A549 (cell line): ENCODE measurements at regions not wholly inside any gene's neighbourhood (a gene's known extent, or its start where the extent isn't known, plus 50 kb on each side); places are given as distances from the start of the nearest gene placed in this dataset.

ENCODE experiments used
- ATAC-seq, 2 experiments: fragments of 200-7000 bp in 1 of 2; fragments of >200 bp in 1 of 2; cut with Nextera tagmentation in 1 of 2; cut with Tn5 transposase in 1 of 2; 3 replicates each; pipeline versions ENCODE4 v1.8.0 to v1.9.1; 2018 to 2020; ENCODE audit warnings: mild to moderate bottlenecking in 1 of 2, moderate library complexity in 1 of 2
- CTCF ChIA-PET: fragments of 300-600 bp; sonication (Branson Sonifier 250); formaldehyde crosslinking; extraction: SDS; loops from one replicate; lab custom pipeline; 2021; ENCODE audit warnings: antibody characterized with exemption, inconsistent platforms; lab: Yijun Ruan, JAX
- POLR2A ChIA-PET: fragments of 350-600 bp; formaldehyde crosslinking; extraction: SDS; loops from one replicate; lab custom pipeline; 2021; ENCODE audit warnings: antibody characterized with exemption, inconsistent platforms; lab: Yijun Ruan, JAX
- DNase-seq, 2 experiments: peaks; one replicate each; pipeline versions ENCODE4 v3.0.0 to v3.0.0-alpha.2; 2011 to 2016; ENCODE audit warnings: low read depth in 1 of 2, low spot score in 1 of 2
- FAIRE-seq: peaks from 2 replicates; lab custom pipeline; 2011; peaks lifted over from hg19 to GRCh38; lab: Jason Lieb, UNC
- H3K27ac ChIP-seq, 2 experiments: fragments of >200 bp; sonication (Bioruptor Twin); formaldehyde crosslinking; 3 replicates each; pipeline ENCODE4 v1.5.1; 2016 to 2017
- H3K4me1 ChIP-seq: fragments of >200 bp; sonication (Bioruptor Twin); formaldehyde crosslinking; 3 replicates; pipeline ENCODE4 v1.6.1; 2016
- H3K4me2 ChIP-seq: fragments of >200 bp; sonication (Bioruptor Twin); formaldehyde crosslinking; 3 replicates; pipeline ENCODE4 v1.6.1; 2016
- H3K4me3 ChIP-seq: fragments of >200 bp; sonication (Bioruptor Twin); formaldehyde crosslinking; 3 replicates; pipeline ENCODE4 v1.5.1; 2016
- H3K9me3 ChIP-seq: fragments of >200 bp; sonication (Bioruptor Twin); formaldehyde crosslinking; 3 replicates; pipeline ENCODE4 v1.6.1; 2016
- CBX2 ChIP-seq: fragments of 200-600 bp; sonication (generic); IDR thresholded peaks from 2 replicates; pipeline ENCODE4 v1.6.1; 2016; ENCODE audit warnings: low read depth, mild to moderate bottlenecking, borderline replicate concordance
- CHD4 ChIP-seq: fragments of 200-600 bp; sonication (generic); IDR thresholded peaks from 2 replicates; pipeline ENCODE4 v1.6.1; 2016; ENCODE audit warnings: antibody characterized with exemption, mild to moderate bottlenecking, borderline replicate concordance
- FOSB ChIP-seq: fragments of 250-450 bp; sonication (Bioruptor Pico); IDR thresholded peaks from 2 replicates; pipeline ENCODE4 v1.5.0; 2020; ENCODE audit warnings: mild to moderate bottlenecking, moderate library complexity
- FOSL2 ChIP-seq, 2 experiments: fragments of 450-650 bp in 1 of 2; fragments of >200 bp in 1 of 2; sonication (Bioruptor Twin) in 1 of 2; formaldehyde crosslinking; IDR thresholded peaks; 2 replicates each; pipeline versions ENCODE4 v1.5.0 to v1.6.1; 2016 to 2020; ENCODE audit warnings: mild to moderate bottlenecking in 1 of 2, moderate library complexity in 1 of 2
- GATA3 ChIP-seq: IDR thresholded peaks from 2 replicates; pipeline ENCODE4 v1.6.1; 2012; ENCODE audit warnings: borderline replicate concordance
- HDAC2 ChIP-seq: fragments of 200-600 bp; sonication (generic); IDR thresholded peaks from 2 replicates; pipeline ENCODE4 v1.6.1; 2016
- HMGXB4 ChIP-seq: fragments of 250-450 bp; sonication (Bioruptor Pico); IDR thresholded peaks from 2 replicates; pipeline ENCODE4 v1.5.0; 2021; ENCODE audit warnings: mild to moderate bottlenecking, moderate library complexity, borderline replicate concordance
- HOXB13 ChIP-seq: fragments of 250-450 bp; sonication (Bioruptor Pico); IDR thresholded peaks from 2 replicates; pipeline ENCODE4 v1.5.0; 2020; ENCODE audit warnings: low read depth, mild to moderate bottlenecking, moderate library complexity
- HOXB5 ChIP-seq: fragments of 250-450 bp; sonication (Bioruptor Pico); IDR thresholded peaks from 2 replicates; pipeline ENCODE4 v1.5.0; 2020; ENCODE audit warnings: mild to moderate bottlenecking, moderate library complexity
- JUN ChIP-seq, 2 experiments: fragments of >200 bp; sonication (Bioruptor Twin); formaldehyde crosslinking; IDR thresholded peaks; 2 replicates in 1 of 2; 3 replicates in 1 of 2; pipeline ENCODE4 v1.6.1; 2016 to 2017
- JUNB ChIP-seq: fragments of >200 bp; sonication (Bioruptor Twin); formaldehyde crosslinking; IDR thresholded peaks from 2 replicates; pipeline ENCODE4 v1.6.1; 2016
- KDM5A ChIP-seq: fragments of 200-600 bp; sonication (generic); IDR thresholded peaks from 2 replicates; pipeline ENCODE4 v1.6.1; 2016; ENCODE audit warnings: antibody characterized with exemption, mild to moderate bottlenecking
- MAFK ChIP-seq: fragments of 450-650 bp; IDR thresholded peaks from 2 replicates; pipeline ENCODE4 v1.6.1; 2014; ENCODE audit not compliant: partially characterized antibody
- NR3C1 ChIP-seq: fragments of >200 bp; sonication (Bioruptor Twin); formaldehyde crosslinking; IDR thresholded peaks from 3 replicates; pipeline ENCODE4 v1.6.1; 2017
- POLR2A ChIP-seq: IDR thresholded peaks from 2 replicates; pipeline ENCODE4 v1.6.1; 2012; ENCODE audit warnings: mild to moderate bottlenecking, low read length
- RARB ChIP-seq: fragments of 250-450 bp; sonication (Bioruptor Pico); IDR thresholded peaks from 2 replicates; pipeline ENCODE4 v1.8.0; 2021; ENCODE audit warnings: mild to moderate bottlenecking, moderate library complexity
- RCOR1 ChIP-seq: fragments of 150-350 bp; IDR thresholded peaks from 2 replicates; pipeline ENCODE4 v1.6.1; 2014; ENCODE audit warnings: antibody characterized with exemption, low read length, low read depth
- RFX5 ChIP-seq: fragments of 450-650 bp; IDR thresholded peaks from 2 replicates; pipeline ENCODE4 v1.7.1; 2014; ENCODE audit warnings: antibody characterized with exemption, mild to moderate bottlenecking, moderate library complexity
- ZFP36 ChIP-seq: fragments of 450-650 bp; IDR thresholded peaks from 2 replicates; pipeline ENCODE4 v1.6.1; 2014; ENCODE audit warnings: borderline replicate concordance; ENCODE audit not compliant: partially characterized antibody
- ZNF302 ChIP-seq: fragments of 250-450 bp; sonication (Bioruptor Pico); IDR thresholded peaks from 2 replicates; pipeline ENCODE4 v1.9.0; 2021; ENCODE audit warnings: inconsistent platforms, mild to moderate bottlenecking, moderate library complexity
- ZSCAN20 ChIP-seq: fragments of 250-450 bp; sonication (Bioruptor Pico); IDR thresholded peaks from 2 replicates; pipeline ENCODE4 v1.8.0; 2022; ENCODE audit warnings: mild to moderate bottlenecking, moderate library complexity
- whole genome bisulfite sequencing: methylation state at CpG from one replicate; pipeline ENCODE4 v1.1.6; 2017; ENCODE audit errors: missing lambda C conversion rate; 5-methylcytosine and 5-hydroxymethylcytosine counted together
- TF ChIP-seq, protein P1 (sequence below): fragments of 150-350 bp; IDR thresholded peaks from 2 replicates; pipeline ENCODE4 v1.6.1; 2014; ENCODE audit warnings: low read depth, mild to moderate bottlenecking, low read length
- TF ChIP-seq, protein P2 (sequence below): fragments of 250-450 bp; sonication (Bioruptor Pico); IDR thresholded peaks from 2 replicates; pipeline ENCODE4 v1.5.0; 2020; ENCODE audit warnings: low read depth, mild to moderate bottlenecking, moderate library complexity

- Histone ChIP-seq H3K27ac (peak overlapping the region; percentile 50 to 73; a peak in 5 of 6 replicates), H3K9me3 (no peaks in the 10 kb centered on the region), H3K4me3 (no peak overlapping the region), H3K4me2 (peak overlapping the region; percentile 42), H3K4me1 (peaks cover 16% of the 10 kb centered on the region)
- CTCF ChIA-PET, result interaction anchor here (1.2 to 2.2 kb wide), 2 partner anchors 54 to 629 kb away, joined by 3 to 5 read pairs; no protein-coding TSS in a partner anchor
- ATAC-seq, result peak; percentile 65 to 89
- peak; percentile 21 to 58 for DNase-seq
- 42% methylated on average over 11 of the region's 11 CpGs for WGBS
- POLR2A ChIA-PET, result interaction anchor here (1.0 kb wide), 1 partner anchor 196 kb away, joined by 4 read pairs; no protein-coding TSS in a partner anchor
- TF ChIP-seq FOSL2 (IDR thresholded peaks at IDR 0.05) (no peak), FOSL2 (CRISPR knock-in tag; IDR thresholded peaks at IDR 0.05) (0 out of 2 replicates have a peak, but pooled peaks have one; percentile 9), FOSB (CRISPR knock-in tag) (no peak), RARB (CRISPR knock-in tag) (no peak)
- no peak for FAIRE-seq
These were observed 113.0 kb upstream of the COPS8 start for GRCh38 chr2:236972491-236973342.

GRCh38 chr2:236973343-236973980 is 112.2 kb upstream of the COPS8 start:
- CTCF ChIA-PET, result interaction anchor here (1.2 to 2.2 kb wide), 2 partner anchors 53 to 630 kb away, joined by 3 to 5 read pairs; no protein-coding TSS in a partner anchor
- H3K4me2 ChIP-seq, result peak overlapping the region; percentile 42
- TF ChIP-seq ZNF302 (no peak), JUN (IDR thresholded peaks at IDR 0.05) (no peak), GATA3 (no peak), JUNB (no peak), ZFP36 (no peak), CHD4 (no peak), HOXB13 (no peak), CBX2 (no peak)
- ATAC-seq (no peak), FAIRE-seq (no peak), DNase-seq (no peak)
- H3K4me3 ChIP-seq, result no peak overlapping the region
- peaks cover 16% of the 10 kb centered on the region for H3K4me1 ChIP-seq
- POLR2A ChIA-PET, result no interaction called here
- H3K9me3 ChIP-seq, result no peaks in the 10 kb centered on the region
- 59% methylated on average over 7 of the region's 7 CpGs for WGBS
- H3K27ac ChIP-seq, result peak overlapping the region; percentile 8 to 52; a peak in 2 of 6 replicates

DNA sequence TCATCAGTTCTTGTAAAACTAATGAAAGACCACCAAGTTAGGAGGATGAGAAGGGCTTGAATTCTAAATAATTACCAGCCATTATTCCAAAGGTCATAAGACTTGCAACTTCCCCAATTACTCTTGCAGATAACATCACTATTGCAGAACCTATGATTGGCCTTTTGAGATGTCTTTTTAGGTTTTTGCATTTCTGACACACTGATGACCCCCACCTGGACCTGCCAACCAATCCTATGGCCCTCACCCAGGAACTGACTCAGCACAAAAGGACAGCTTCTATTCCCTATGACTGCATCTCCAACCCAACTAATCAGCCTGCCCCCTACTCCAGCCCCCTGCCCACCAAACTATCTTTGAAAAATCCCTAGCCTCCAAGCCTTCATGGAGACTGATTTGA is 111.5 kb upstream of the COPS8 start:
- ChIA-PET CTCF (no interaction called here), POLR2A (no interaction called here)
- FAIRE-seq (no peak), DNase-seq (no peak), ATAC-seq (no peak)
- TF ChIP-seq MAFK (peak; percentile 58), ZSCAN20 (CRISPR knock-in tag) (no peak)
- Histone ChIP-seq H3K4me2 (no peak overlapping the region), H3K4me1 (peaks cover 16% of the 10 kb centered on the region), H3K27ac (no peak overlapping the region), H3K9me3 (no peaks in the 10 kb centered on the region), H3K4me3 (no peak overlapping the region)

- no peak overlapping the region for H3K27ac ChIP-seq
- ATAC-seq, result no peak
- H3K4me1 ChIP-seq, result peaks cover 16% of the 10 kb centered on the region
- TF ChIP-seq RCOR1 (no peak), RFX5 (no peak), ZNF302 (no peak)
- no peak overlapping the region for H3K4me3 ChIP-seq
- CTCF ChIA-PET, result no interaction called here
- no peak for DNase-seq
- H3K9me3 ChIP-seq, result no peaks in the 10 kb centered on the region
- POLR2A ChIA-PET, result no interaction called here
- no peak overlapping the region for H3K4me2 ChIP-seq
- FAIRE-seq, result no peak
- 74% methylated on average over 8 of the region's 8 CpGs for WGBS
These were observed 110.9 kb upstream of the COPS8 start for GRCh38 chr2:236974752-236975151.

- no peak for ATAC-seq
- FAIRE-seq, result no peak
- Histone ChIP-seq H3K4me2 (no peak overlapping the region), H3K4me1 (peaks cover 16% of the 10 kb centered on the region), H3K9me3 (no peaks in the 10 kb centered on the region), H3K4me3 (no peak overlapping the region), H3K27ac (no peak overlapping the region)
- ChIA-PET POLR2A (no interaction called here), CTCF (interaction anchor here (0.5 to 1.1 kb wide), 2 partner anchors 52 to 1670 kb away, joined by 4 to 5 read pairs; no protein-coding TSS in a partner anchor)
- WGBS, result 73% methylated on average over 5 of the region's 5 CpGs
- no peak for DNase-seq
- no peak for TF ChIP-seq POLR2A
- no peak for TF ChIP-seq NR3C1
- no peak for TF ChIP-seq ZNF302
- TF ChIP-seq HMGXB4 (CRISPR knock-in tag), result no peak
- no peak for TF ChIP-seq MAFK
- TF ChIP-seq, protein P1, sequence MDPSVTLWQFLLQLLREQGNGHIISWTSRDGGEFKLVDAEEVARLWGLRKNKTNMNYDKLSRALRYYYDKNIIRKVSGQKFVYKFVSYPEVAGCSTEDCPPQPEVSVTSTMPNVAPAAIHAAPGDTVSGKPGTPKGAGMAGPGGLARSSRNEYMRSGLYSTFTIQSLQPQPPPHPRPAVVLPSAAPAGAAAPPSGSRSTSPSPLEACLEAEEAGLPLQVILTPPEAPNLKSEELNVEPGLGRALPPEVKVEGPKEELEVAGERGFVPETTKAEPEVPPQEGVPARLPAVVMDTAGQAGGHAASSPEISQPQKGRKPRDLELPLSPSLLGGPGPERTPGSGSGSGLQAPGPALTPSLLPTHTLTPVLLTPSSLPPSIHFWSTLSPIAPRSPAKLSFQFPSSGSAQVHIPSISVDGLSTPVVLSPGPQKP, result no peak
- no peak for TF ChIP-seq CBX2
- TF ChIP-seq, protein P2, sequence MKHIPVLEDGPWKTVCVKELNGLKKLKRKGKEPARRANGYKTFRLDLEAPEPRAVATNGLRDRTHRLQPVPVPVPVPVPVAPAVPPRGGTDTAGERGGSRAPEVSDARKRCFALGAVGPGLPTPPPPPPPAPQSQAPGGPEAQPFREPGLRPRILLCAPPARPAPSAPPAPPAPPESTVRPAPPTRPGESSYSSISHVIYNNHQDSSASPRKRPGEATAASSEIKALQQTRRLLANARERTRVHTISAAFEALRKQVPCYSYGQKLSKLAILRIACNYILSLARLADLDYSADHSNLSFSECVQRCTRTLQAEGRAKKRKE (CRISPR knock-in tag), result no peak
- no peak for TF ChIP-seq RCOR1
- no peak for TF ChIP-seq HOXB5 (CRISPR knock-in tag)
- no peak for TF ChIP-seq HDAC2
- no peak for TF ChIP-seq KDM5A
These were observed 109.9 kb upstream of the COPS8 start for GRCh38 chr2:236975766-236976165.
